Ishikawa (cell line): ENCODE measurements at regions not wholly inside any gene's neighbourhood (a gene's known extent, or its start where the extent isn't known, plus 50 kb on each side); places are given as distances from the start of the nearest gene placed in this dataset.

Experiments used
- CEBPB ChIP-seq: IDR thresholded peaks from 2 replicates; pipeline ENCODE4 v1.6.1; 2012
- EGR1 ChIP-seq: IDR thresholded peaks from 2 replicates; pipeline ENCODE4 v1.6.1; 2012
- EP300 ChIP-seq: IDR thresholded peaks from 2 replicates; pipeline ENCODE4 v1.6.1; 2012; ENCODE audit warnings: borderline replicate concordance
- FOXM1 ChIP-seq: IDR thresholded peaks from 2 replicates; pipeline ENCODE4 v1.6.1; 2012; ENCODE audit warnings: low read depth, borderline replicate concordance
- NFIC ChIP-seq: IDR thresholded peaks from 2 replicates; pipeline ENCODE4 v1.6.1; 2012
- REST ChIP-seq: IDR thresholded peaks from 2 replicates; pipeline ENCODE4 v1.6.1; 2012; ENCODE audit warnings: low read depth, mild to moderate bottlenecking
- TAF1 ChIP-seq: IDR thresholded peaks from 2 replicates; pipeline ENCODE4 v1.6.1; 2012; ENCODE audit warnings: low read depth, mild to moderate bottlenecking
- TCF12 ChIP-seq: IDR thresholded peaks from 2 replicates; pipeline ENCODE4 v1.6.1; 2012; ENCODE audit warnings: low read depth
- YY1 ChIP-seq: IDR thresholded peaks from 2 replicates; pipeline ENCODE4 v1.6.1; 2012; ENCODE audit warnings: low read depth
- ZBTB7A ChIP-seq: IDR thresholded peaks from 2 replicates; pipeline ENCODE4 v1.6.1; 2012; ENCODE audit warnings: low read depth
- TF ChIP-seq, protein P1 (sequence below): IDR thresholded peaks from 2 replicates; pipeline ENCODE4 v1.6.1; 2012
- TF ChIP-seq, protein P2 (sequence below): IDR thresholded peaks from 2 replicates; pipeline ENCODE4 v1.6.1; 2012

GRCh38 chr7:25804154-25804553 lies 347.8 kb upstream of the NFE2L3 start:
- TF ChIP-seq, protein P1, sequence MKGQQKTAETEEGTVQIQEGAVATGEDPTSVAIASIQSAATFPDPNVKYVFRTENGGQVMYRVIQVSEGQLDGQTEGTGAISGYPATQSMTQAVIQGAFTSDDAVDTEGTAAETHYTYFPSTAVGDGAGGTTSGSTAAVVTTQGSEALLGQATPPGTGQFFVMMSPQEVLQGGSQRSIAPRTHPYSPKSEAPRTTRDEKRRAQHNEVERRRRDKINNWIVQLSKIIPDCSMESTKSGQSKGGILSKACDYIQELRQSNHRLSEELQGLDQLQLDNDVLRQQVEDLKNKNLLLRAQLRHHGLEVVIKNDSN: no peak
- TF ChIP-seq EGR1: no peak

GRCh38 chr7:25805027-25805687 lies 346.8 kb upstream of the NFE2L3 start:
- TF ChIP-seq, protein P1: no peak
- TF ChIP-seq REST: no peak

GRCh38 chr7:25807086-25807611 lies 344.8 kb upstream of the NFE2L3 start:
- TF ChIP-seq YY1 (no peak), CEBPB (no peak), TCF12 (no peak), TAF1 (no peak)
- TF ChIP-seq, protein P1: no peak
- TF ChIP-seq, protein P2, sequence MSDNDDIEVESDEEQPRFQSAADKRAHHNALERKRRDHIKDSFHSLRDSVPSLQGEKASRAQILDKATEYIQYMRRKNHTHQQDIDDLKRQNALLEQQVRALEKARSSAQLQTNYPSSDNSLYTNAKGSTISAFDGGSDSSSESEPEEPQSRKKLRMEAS: no peak

DNA sequence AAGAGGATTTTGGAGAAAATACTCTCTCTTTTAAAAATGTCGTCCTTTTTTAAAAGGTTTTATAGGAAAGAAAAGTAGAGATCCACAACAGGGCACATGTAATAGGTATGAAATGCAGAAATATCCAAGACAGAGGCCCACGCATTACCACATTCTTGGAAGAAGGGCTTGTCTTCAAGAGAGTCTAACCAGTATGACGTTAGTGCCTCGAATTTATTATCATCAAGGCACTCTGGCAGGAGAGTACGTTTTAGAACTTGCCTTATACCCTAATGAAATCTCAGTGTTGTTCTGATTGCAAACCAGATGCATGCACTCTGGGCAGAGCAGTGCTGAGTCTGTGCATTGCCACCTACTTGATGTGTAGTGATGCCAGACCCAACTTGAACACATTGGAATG lies 342.6 kb upstream of the NFE2L3 start:
- no peak for TF ChIP-seq YY1
- no peak for TF ChIP-seq ZBTB7A
- TF ChIP-seq TCF12: no peak
- TF ChIP-seq, protein P2: no peak
- no peak for TF ChIP-seq REST
- TF ChIP-seq FOXM1: no peak
- TF ChIP-seq, protein P1: no peak

DNA sequence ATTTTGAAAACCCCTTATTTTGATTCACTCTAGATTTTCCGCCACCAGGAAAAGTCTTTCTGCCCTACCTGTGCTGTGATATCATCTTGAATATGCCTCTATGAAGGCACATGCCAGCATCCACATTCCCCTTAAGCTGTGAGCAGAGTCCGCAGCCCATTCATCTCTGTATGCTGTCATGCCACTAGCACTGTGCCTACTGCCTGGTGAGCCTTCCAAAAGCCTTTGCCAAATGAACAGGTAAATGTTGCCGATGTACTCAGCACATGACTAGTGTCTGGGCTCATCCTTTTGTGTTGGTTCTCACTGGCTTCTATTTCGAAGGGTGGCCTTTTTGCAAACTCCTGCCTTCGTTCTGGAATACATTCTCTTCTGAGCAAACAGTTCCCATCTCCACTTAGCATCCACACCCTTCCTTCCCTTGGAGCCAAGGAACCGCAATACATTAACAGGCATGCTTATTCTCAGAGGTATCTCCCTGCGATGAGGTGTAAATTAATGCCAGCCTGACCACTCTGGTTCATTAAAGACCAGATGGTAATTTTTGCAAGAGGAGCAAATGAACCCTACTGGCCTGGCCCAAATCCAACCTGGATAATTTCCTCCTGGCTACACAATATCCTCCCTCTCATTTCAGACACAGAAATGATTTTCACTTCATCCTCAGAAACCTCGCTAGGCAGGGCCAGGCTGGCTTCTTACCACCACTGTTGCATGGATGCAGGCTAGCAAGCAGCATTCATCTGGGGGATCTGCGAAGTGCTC lies 339.7 kb upstream of the NFE2L3 start:
- TF ChIP-seq TCF12: no peak
- TF ChIP-seq, protein P2: no peak
- no peak for TF ChIP-seq CEBPB

- no peak for TF ChIP-seq FOXM1
- TF ChIP-seq EP300: no peak
- no peak for TF ChIP-seq ZBTB7A
- TF ChIP-seq NFIC: no peak
Observed at GRCh38 chr7:25813381-25813780, 338.6 kb upstream of the NFE2L3 start.
